Sigmoid colon (tissue), 6 donors: ENCODE measurements at regions not wholly inside any gene's neighbourhood (a gene's known extent, or its start where the extent isn't known, plus 50 kb on each side); places are given as distances from the start of the nearest gene placed in this dataset.

ENCODE experiments used
- DNase-seq: peaks from one replicate; pipeline ENCODE4 v3.0.0-alpha.2; 2019
- H3K27ac ChIP-seq, 4 donors: fragments of 200-600 bp; sonication (generic); one replicate each; pipeline ENCODE4 v1.5.1; 2016 to 2019; ENCODE audit warnings: mild to moderate bottlenecking in 1 of 4
- H3K27me3 ChIP-seq, 3 donors: fragments of 200-600 bp; sonication (generic); one replicate each; pipeline ENCODE4 v1.5.1; 2019; ENCODE audit warnings: mild to moderate bottlenecking in 1 of 3
- H3K36me3 ChIP-seq, 4 donors: fragments of 200-600 bp; sonication (generic); one replicate each; pipeline ENCODE4 v1.5.1; 2016 to 2019
- H3K4me1 ChIP-seq, 4 donors: fragments of 200-600 bp; sonication (generic); one replicate each; pipeline ENCODE4 v1.5.1; 2017 to 2019
- H3K4me3 ChIP-seq, 4 donors: fragments of 200-600 bp; sonication (generic); one replicate each; pipeline ENCODE4 v1.5.1; 2017 to 2019; ENCODE audit warnings: mild to moderate bottlenecking in 2 of 4, moderate library complexity in 1 of 4
- H3K9me3 ChIP-seq, 4 donors: fragments of 200-600 bp in 3 of 4; sonication (generic) in 3 of 4; one replicate each; pipeline versions ENCODE4 v1.5.1 to v1.6.1; 2013 to 2019
- CTCF ChIP-seq, 4 experiments: fragments of 450-650 bp in 3 of 4; fragments of 200-600 bp in 1 of 4; IDR thresholded peaks; one replicate each; pipeline ENCODE4 v1.5.1; 2016 to 2019; ENCODE audit warnings: antibody characterized with exemption in 4 of 4, mild to moderate bottlenecking in 3 of 4, moderate library complexity in 2 of 4
- EP300 ChIP-seq, 4 donors: sonication (generic); formaldehyde crosslinking; IDR thresholded peaks; one replicate each; pipeline ENCODE4 v1.6.1; 2017; ENCODE audit warnings: antibody characterized with exemption in 4 of 4
- POLR2A ChIP-seq, 2 donors: fragments of 450-650 bp; IDR thresholded peaks; one replicate each; pipeline ENCODE4 v1.6.1; 2016; ENCODE audit warnings: antibody characterized with exemption in 2 of 2, mild to moderate bottlenecking in 2 of 2, moderate library complexity in 2 of 2
- POLR2AphosphoS5 ChIP-seq, 4 donors: sonication (generic); formaldehyde crosslinking; IDR thresholded peaks; one replicate each; pipeline ENCODE4 v1.6.1; 2017; ENCODE audit warnings: antibody characterized with exemption in 4 of 4
- WGBS, 2 donors: extraction: QIAGEN DNeasy Blood & Tissue Kit; methylation state at CpG; one replicate each; pipeline ENCODE4 v1.1.7; 2013; 5-methylcytosine and 5-hydroxymethylcytosine counted together
- intact Hi-C: fragments of 100-400 bp; cut with DNase I; formaldehyde crosslinking; loops from one replicate; pipeline ENCODE4 v1.15.1; 2023
- donor health status: healthy with polysubstance abuse.
- donor health status: healthy.

- DNase-seq = no peak
- H3K36me3 ChIP-seq = no peaks in the 10 kb centered on the region
- WGBS, 2 donors = 87 to 94% methylated on average over 2 of the region's 2 CpGs
- no peak overlapping the region for H3K27ac ChIP-seq
- intact Hi-C loops = no loop called here
- H3K4me3 ChIP-seq = no peak overlapping the region
- TF ChIP-seq POLR2A (IDR thresholded peaks at IDR 0.05) = no peak
- no peak for TF ChIP-seq EP300 (IDR thresholded peaks at IDR 0.05)
- TF ChIP-seq CTCF (IDR thresholded peaks at IDR 0.05) = no peak
- TF ChIP-seq POLR2AphosphoS5 (IDR thresholded peaks at IDR 0.05) = no peak
- no peaks in the 10 kb centered on the region for H3K9me3 ChIP-seq
- H3K27me3 ChIP-seq = peaks cover 0 to 2% (median 0%) of the 10 kb centered on the region in 3 donors
- H3K4me1 ChIP-seq = no peaks in the 10 kb centered on the region
Measured at GRCh38 chr9:33714989-33715388, 80.4 kb upstream of the PRSS3 start.

GRCh38 chr9:33718987-33719386, 76.4 kb upstream of the PRSS3 start:
- intact Hi-C loops = no loop called here
- 70 to 73% methylated on average over 7 of the region's 7 CpGs for WGBS, 2 donors
- TF ChIP-seq POLR2AphosphoS5 (IDR thresholded peaks at IDR 0.05) (no peak), EP300 (IDR thresholded peaks at IDR 0.05) (no peak), POLR2A (IDR thresholded peaks at IDR 0.05) (no peak), CTCF (IDR thresholded peaks at IDR 0.05) (no peak)
- Histone ChIP-seq H3K4me3 (no peak overlapping the region), H3K36me3 (no peaks in the 10 kb centered on the region), H3K27me3 (peaks cover 0 to 11% (median 0%) of the 10 kb centered on the region in 3 donors), H3K27ac (no peak overlapping the region), H3K4me1 (peaks cover 0 to 4% (median 2%) of the 10 kb centered on the region in 4 donors), H3K9me3 (no peaks in the 10 kb centered on the region)
- DNase-seq = no peak

GRCh38 chr9:33719581-33720374, 75.6 kb upstream of the PRSS3 start:
- no peaks in the 10 kb centered on the region for H3K9me3 ChIP-seq
- H3K4me1 ChIP-seq = peaks cover 0 to 4% (median 2%) of the 10 kb centered on the region in 4 donors
- TF ChIP-seq EP300 (IDR thresholded peaks at IDR 0.05) (no peak), CTCF (IDR thresholded peaks at IDR 0.05) (no peak), POLR2A (IDR thresholded peaks at IDR 0.05) (no peak), POLR2AphosphoS5 (IDR thresholded peaks at IDR 0.05) (no peak)
- 27 to 53% methylated on average over 19 of the region's 19 CpGs for WGBS, 2 donors
- no peaks in the 10 kb centered on the region for H3K36me3 ChIP-seq
- H3K4me3 ChIP-seq = no peak overlapping the region
- no peak overlapping the region for H3K27ac ChIP-seq
- DNase-seq = no peak
- intact Hi-C loops = loop anchor here (5.0 to 10.0 kb wide), 2 partner anchors 42 to 345 kb away; no protein-coding TSS in a partner anchor
- H3K27me3 ChIP-seq = peaks cover 0 to 11% (median 0%) of the 10 kb centered on the region in 3 donors

- no peak overlapping the region for H3K4me3 ChIP-seq
- intact Hi-C loops = loop anchor here (1.0 to 10.0 kb wide), 3 partner anchors 45 to 347 kb away; no protein-coding TSS in a partner anchor
- WGBS, 2 donors = 26 to 29% methylated on average over 32 of the region's 32 CpGs
Measured at GRCh38 chr9:33721674-33722358, 73.5 kb upstream of the PRSS3 start.

More at GRCh38 chr9:33721674-33722358, 73.5 kb upstream of the PRSS3 start:
- peaks cover 0 to 4% (median 2%) of the 10 kb centered on the region in 4 donors for H3K4me1 ChIP-seq
- H3K36me3 ChIP-seq = no peaks in the 10 kb centered on the region
- peak; percentile 100 for TF ChIP-seq CTCF (IDR thresholded peaks at IDR 0.05)
- peak in 1 of 4 donors; percentile 13 for TF ChIP-seq POLR2AphosphoS5 (IDR thresholded peaks at IDR 0.05)
- TF ChIP-seq POLR2A (IDR thresholded peaks at IDR 0.05) = no peak
- TF ChIP-seq EP300 (IDR thresholded peaks at IDR 0.05) = no peak
- peak; percentile 90 for DNase-seq
- no peak overlapping the region for H3K27ac ChIP-seq
- H3K27me3 ChIP-seq = peaks cover 0 to 11% (median 0%) of the 10 kb centered on the region in 3 donors
- H3K9me3 ChIP-seq = no peaks in the 10 kb centered on the region
